Heart right ventricle (tissue), 16 donors: ENCODE measurements at regions not wholly inside any gene's neighbourhood (a gene's known extent, or its start where the extent isn't known, plus 50 kb on each side); places are given as distances from the start of the nearest gene placed in this dataset.
"Not testable (repeated sequence)": the region's sequence is repeated elsewhere in the genome, so short reads cannot be mapped to it uniquely, and the experiment has no call there.

Source experiments
- ATAC-seq, 8 donors: fragments of 200-7000 bp; cut with Tn5 transposase; one replicate each; pipeline ENCODE4 v1.9.1; 2020; ENCODE audit warnings: mild to moderate bottlenecking in 8 of 8, moderate library complexity in 8 of 8, moderate number of reproducible peaks in 1 of 8
- DNase-seq, 2 donors: peaks; one replicate each; pipeline ENCODE4 v3.0.0-alpha.2; 2020
- H3K27ac ChIP-seq, 10 donors: fragments of 200-600 bp; sonication (generic) in 2 of 10; one replicate each; pipeline versions ENCODE4 v1.5.0 to v1.8.0; 2020 to 2022; ENCODE audit warnings: mild to moderate bottlenecking in 3 of 10
- H3K27me3 ChIP-seq, 7 donors: fragments of 200-600 bp; one replicate each; pipeline ENCODE4 v1.8.0; 2021 to 2022; ENCODE audit warnings: mild to moderate bottlenecking in 2 of 7
- H3K36me3 ChIP-seq, 9 donors: fragments of 200-600 bp; sonication (generic) in 1 of 9; one replicate each; pipeline versions ENCODE4 v1.5.0 to v1.8.0; 2020 to 2022; ENCODE audit warnings: mild to moderate bottlenecking in 2 of 9
- H3K4me1 ChIP-seq, 9 donors: fragments of 200-600 bp; sonication (generic) in 1 of 9; one replicate each; pipeline versions ENCODE4 v1.5.0 to v1.8.0; 2020 to 2022; ENCODE audit warnings: mild to moderate bottlenecking in 4 of 9
- H3K4me3 ChIP-seq, 10 donors: fragments of 200-600 bp; sonication (generic) in 2 of 10; one replicate each; pipeline versions ENCODE4 v1.5.0 to v1.8.0; 2020 to 2022; ENCODE audit warnings: mild to moderate bottlenecking in 7 of 10, moderate library complexity in 2 of 10
- H3K9me3 ChIP-seq, 11 donors: fragments of 200-600 bp in 10 of 11; sonication (generic) in 2 of 11; one replicate each; pipeline versions ENCODE4 v1.5.0 to v1.8.0; 2013 to 2022; ENCODE audit warnings: mild to moderate bottlenecking in 2 of 11, control low read depth in 1 of 11, moderate library complexity in 1 of 11
- CTCF ChIP-seq, 9 donors: fragments of 200-600 bp; sonication (generic) in 2 of 9; IDR thresholded peaks; one replicate each; pipeline versions ENCODE4 v1.5.0 to v1.8.0; 2021 to 2022; ENCODE audit warnings: antibody characterized with exemption in 9 of 9, mild to moderate bottlenecking in 5 of 9, moderate library complexity in 1 of 9
- WGBS, 2 donors: extraction: QIAGEN DNeasy Blood & Tissue Kit; methylation state at CpG; one replicate each; pipeline ENCODE4 v1.1.7; 2013; ENCODE audit warnings: inconsistent platforms in 1 of 2; 5-methylcytosine and 5-hydroxymethylcytosine counted together
- intact Hi-C, 10 donors: fragments of 100-400 bp; cut with DNase I; formaldehyde crosslinking; loops; one replicate each; pipeline versions ENCODE4 v1.11.1 to v1.14.2; 2022
- donor health status: Arrhythmogenic right ventricular cardiomyopathy.
- donor health status: ischemic (EF 13 %, LVEDD 7.1; RV severe dilation, severe dysfunction).
- donor health status: healthy with polysubstance abuse.
- donor health status: DM: no; HTN: yes; CAD: no.
- donor health status: DM: no; HTN: no; CAD: no.
- donor health status: ischemic (EF 25% LVEDD 6.9; RV normal size, moderate dysfunction).
- donor health status: ischemic (EF 25% LVEDD 5.7; RV mildly dilated, moderate dysfunction).
- donor health status: healthy.
- donor health status: DM: yes; HTN: yes; CAD: no.
- donor health status: Ischemic cardiomyopathy.
- donor health status: ischemic (EF 35%, LVEDD 5.7; RV mildly dilated, moderate dysfunction).
- donor health status: nonischemic (EF 11% LVEDD 7.7; RV severe dilation, severe dysfunction).
- donor health status: DM: yes; HTN: yes; CAD: no.
- donor health status: PGD.
- donor health status: ischemic (EF 29% LVEDD 5.4; RV normal size, mild dysfunction).
- donor health status: nonischemic (EF 23%, LVEDD 6.1; RV moderate dilation, normal function).

GRCh38 chr6:51049288-51049982 is 230.8 kb downstream of the TFAP2B start:
- 69 to 70% methylated on average over 3 of the region's 3 CpGs for WGBS, 2 donors
- DNase-seq (no peak), ATAC-seq (no peak)
- no peaks in the 10 kb centered on the region for H3K36me3 ChIP-seq
- peaks cover 0 to 16% (median 0%) of the 10 kb centered on the region in 11 donors for H3K9me3 ChIP-seq
- H3K27me3 ChIP-seq: no peaks in the 10 kb centered on the region
- intact Hi-C loops: no loop called here
- no peak overlapping the region for H3K27ac ChIP-seq
- H3K4me3 ChIP-seq: no peak overlapping the region
- no peak for TF ChIP-seq CTCF (IDR thresholded peaks at IDR 0.05)
- no peaks in the 10 kb centered on the region for H3K4me1 ChIP-seq

- no peak for TF ChIP-seq CTCF (IDR thresholded peaks at IDR 0.05)
- Histone ChIP-seq H3K9me3 (peaks cover 0 to 17% (median 0%) of the 10 kb centered on the region in 11 donors), H3K27ac (no peak overlapping the region), H3K4me3 (no peak overlapping the region), H3K4me1 (no peaks in the 10 kb centered on the region), H3K27me3 (no peaks in the 10 kb centered on the region), H3K36me3 (no peaks in the 10 kb centered on the region)
- no peak for DNase-seq
- no peak for ATAC-seq
- 38 to 48% methylated on average over 2 of the region's 2 CpGs for WGBS, 2 donors
- intact Hi-C loops: no loop called here
Observed at GRCh38 chr6:51049983-51050877, 231.6 kb downstream of the TFAP2B start.

GRCh38 chr6:51052716-51053115 is 234.0 kb downstream of the TFAP2B start:
- peaks cover 0 to 22% (median 0%) of the 10 kb centered on the region in 11 donors for H3K9me3 ChIP-seq
- H3K4me1 ChIP-seq, H3K27ac ChIP-seq, ATAC-seq, H3K36me3 ChIP-seq, H3K27me3 ChIP-seq, DNase-seq, intact Hi-C loops, H3K4me3 ChIP-seq: not testable (repeated sequence)
- 71 to 72% methylated on average over 2 of the region's 2 CpGs for WGBS, 2 donors

DNA sequence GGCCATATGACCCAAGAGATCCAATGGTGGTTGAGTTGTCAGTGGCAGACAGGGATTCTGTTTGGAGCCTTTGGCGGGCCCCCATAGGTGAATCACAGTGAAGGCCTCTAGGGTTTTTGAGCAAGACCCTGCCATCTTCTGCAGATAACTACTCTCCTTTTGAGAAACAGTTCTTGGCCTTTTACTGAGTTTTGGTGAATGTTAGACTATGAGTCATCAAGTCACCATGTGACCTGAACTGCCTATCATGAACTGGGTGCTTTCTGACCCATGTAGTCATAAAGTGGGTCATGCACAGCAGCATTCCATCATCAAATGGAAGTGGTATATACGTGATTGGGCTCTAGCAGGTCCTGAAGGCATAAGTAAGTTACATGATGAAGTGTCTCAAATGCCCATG is 236.6 kb downstream of the TFAP2B start:
- H3K4me3 ChIP-seq, DNase-seq, intact Hi-C loops, H3K4me1 ChIP-seq, ATAC-seq, H3K36me3 ChIP-seq, H3K27ac ChIP-seq, H3K27me3 ChIP-seq: not testable (repeated sequence)
- WGBS, 2 donors: 60 to 64% methylated on average over 2 of the region's 2 CpGs
- peaks cover 0 to 22% (median 0%) of the 10 kb centered on the region in 11 donors for H3K9me3 ChIP-seq

DNA sequence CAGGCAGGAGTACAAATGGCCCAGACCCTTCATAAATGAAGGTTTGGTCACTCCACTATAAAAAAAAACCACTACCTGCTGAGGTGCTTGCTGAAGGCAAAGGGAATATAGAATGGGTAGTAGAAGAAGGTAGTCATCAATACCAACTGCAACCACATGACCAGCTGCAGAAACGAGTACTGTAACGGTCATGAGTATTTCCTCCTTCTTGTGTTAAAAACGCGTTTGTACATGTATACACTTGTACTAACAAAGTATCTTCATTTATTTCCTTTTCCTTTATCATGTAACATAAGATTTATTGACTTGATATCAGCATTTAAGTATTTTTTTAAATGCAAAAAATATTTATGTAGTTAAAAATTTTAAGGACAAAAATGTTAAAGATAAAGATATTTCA is 238.6 kb downstream of the TFAP2B start:
- DNase-seq (no peak), ATAC-seq (no peak)
- no peak for TF ChIP-seq CTCF (IDR thresholded peaks at IDR 0.05)
- Histone ChIP-seq H3K9me3 (peaks cover 0 to 22% (median 0%) of the 10 kb centered on the region in 11 donors), H3K4me3 (no peak overlapping the region), H3K36me3 (no peaks in the 10 kb centered on the region), H3K4me1 (no peaks in the 10 kb centered on the region), H3K27ac (no peak overlapping the region), H3K27me3 (no peaks in the 10 kb centered on the region)
- 87 to 88% methylated on average over 4 of the region's 4 CpGs for WGBS, 2 donors
- intact Hi-C loops: no loop called here
